GM21786 (cell line): ENCODE measurements at regions not wholly inside any gene's neighbourhood (a gene's known extent, or its start where the extent isn't known, plus 50 kb on each side); places are given as distances from the start of the nearest gene placed in this dataset.
"Not testable (repeated sequence)": the region's sequence is repeated elsewhere in the genome, so short reads cannot be mapped to it uniquely, and the experiment has no call there.

Experiments used
- ATAC-seq: cut with Tn5 transposase; IDR thresholded peaks from one replicate; pipeline ENCODE4 v1.9.1; 2021; ENCODE audit not compliant: unreplicated experiment

- no peak for ATAC-seq
These were observed 226.7 kb upstream of the ZSWIM2 start for GRCh38 chr2:187075671-187076070.

- no peak for ATAC-seq
These were observed 226.2 kb upstream of the ZSWIM2 start for GRCh38 chr2:187075199-187075635.

- ATAC-seq: no peak
These were observed 209.2 kb upstream of the ZSWIM2 start for GRCh38 chr2:187058198-187058597.

GRCh38 chr2:187057466-187057865, 208.5 kb upstream of the ZSWIM2 start:
- no peak for ATAC-seq

- ATAC-seq: no peak
These were observed 207.7 kb upstream of the ZSWIM2 start for GRCh38 chr2:187056416-187057334.

- no peak for ATAC-seq
These were observed 206.5 kb upstream of the ZSWIM2 start for GRCh38 chr2:187055463-187055862.

- ATAC-seq: no peak
These were observed 205.7 kb upstream of the ZSWIM2 start for GRCh38 chr2:187054501-187055319.

GRCh38 chr2:187051350-187051749, 202.4 kb upstream of the ZSWIM2 start:
- ATAC-seq: peak; percentile 87

GRCh38 chr2:187050409-187050998, 201.5 kb upstream of the ZSWIM2 start:
- no peak for ATAC-seq

GRCh38 chr2:187037310-187037709, 188.3 kb upstream of the ZSWIM2 start:
- no peak for ATAC-seq

- no peak for ATAC-seq
These were observed 185.5 kb upstream of the ZSWIM2 start for GRCh38 chr2:187034434-187034833.

- no peak for ATAC-seq
These were observed 175.8 kb upstream of the ZSWIM2 start for GRCh38 chr2:187024739-187025138.

- not testable (repeated sequence) for ATAC-seq
These were observed 175.0 kb upstream of the ZSWIM2 start for GRCh38 chr2:187023996-187024395.

- no peak for ATAC-seq
These were observed 168.5 kb upstream of the ZSWIM2 start for GRCh38 chr2:187017438-187017837.

GRCh38 chr2:187013058-187013457, 164.1 kb upstream of the ZSWIM2 start:
- ATAC-seq: no peak

GRCh38 chr2:187011206-187011832, 162.3 kb upstream of the ZSWIM2 start:
- ATAC-seq: no peak

- ATAC-seq: no peak
These were observed 160.7 kb upstream of the ZSWIM2 start for GRCh38 chr2:187009483-187010239.

GRCh38 chr2:187008111-187008510, 159.1 kb upstream of the ZSWIM2 start:
- ATAC-seq: no peak

- ATAC-seq: no peak
These were observed 154.6 kb upstream of the ZSWIM2 start for GRCh38 chr2:187003611-187004010.

GRCh38 chr2:187003038-187003554, 154.1 kb upstream of the ZSWIM2 start:
- ATAC-seq: no peak
